Gastrocnemius medialis (tissue), 4 donors: ENCODE measurements at regions not wholly inside any gene's neighbourhood (a gene's known extent, or its start where the extent isn't known, plus 50 kb on each side); places are given as distances from the start of the nearest gene placed in this dataset.

Experiments used
- POLR2A ChIP-seq, 2 donors: fragments of 450-650 bp; IDR thresholded peaks; one replicate each; pipeline ENCODE4 v1.6.1; 2017; ENCODE audit warnings: antibody characterized with exemption in 2 of 2, mild to moderate bottlenecking in 2 of 2, moderate library complexity in 2 of 2
- TF ChIP-seq, protein P1 (sequence below), 5 experiments: fragments of 450-650 bp in 3 of 5; fragments of 200-600 bp in 2 of 5; sonication (generic) in 2 of 5; IDR thresholded peaks in 4 of 5; conservative IDR thresholded peaks in 1 of 5; 1 replicate in 4 of 5; 2 replicates in 1 of 5; pipeline ENCODE4 v1.5.1; 2016 to 2019; ENCODE audit warnings: antibody characterized with exemption in 5 of 5, mild to moderate bottlenecking in 3 of 5, moderate library complexity in 3 of 5

- TF ChIP-seq, protein P1, sequence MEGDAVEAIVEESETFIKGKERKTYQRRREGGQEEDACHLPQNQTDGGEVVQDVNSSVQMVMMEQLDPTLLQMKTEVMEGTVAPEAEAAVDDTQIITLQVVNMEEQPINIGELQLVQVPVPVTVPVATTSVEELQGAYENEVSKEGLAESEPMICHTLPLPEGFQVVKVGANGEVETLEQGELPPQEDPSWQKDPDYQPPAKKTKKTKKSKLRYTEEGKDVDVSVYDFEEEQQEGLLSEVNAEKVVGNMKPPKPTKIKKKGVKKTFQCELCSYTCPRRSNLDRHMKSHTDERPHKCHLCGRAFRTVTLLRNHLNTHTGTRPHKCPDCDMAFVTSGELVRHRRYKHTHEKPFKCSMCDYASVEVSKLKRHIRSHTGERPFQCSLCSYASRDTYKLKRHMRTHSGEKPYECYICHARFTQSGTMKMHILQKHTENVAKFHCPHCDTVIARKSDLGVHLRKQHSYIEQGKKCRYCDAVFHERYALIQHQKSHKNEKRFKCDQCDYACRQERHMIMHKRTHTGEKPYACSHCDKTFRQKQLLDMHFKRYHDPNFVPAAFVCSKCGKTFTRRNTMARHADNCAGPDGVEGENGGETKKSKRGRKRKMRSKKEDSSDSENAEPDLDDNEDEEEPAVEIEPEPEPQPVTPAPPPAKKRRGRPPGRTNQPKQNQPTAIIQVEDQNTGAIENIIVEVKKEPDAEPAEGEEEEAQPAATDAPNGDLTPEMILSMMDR (IDR thresholded peaks at IDR 0.05 in 4 of 5, conservative IDR thresholded peaks at IDR 0.05 in 1 of 5): no peak
- TF ChIP-seq POLR2A (IDR thresholded peaks at IDR 0.05): no peak
Observed at GRCh38 chr19:31730270-31730669, 381.0 kb upstream of the TSHZ3 start.
